ENCODE measurements at regions not wholly inside any gene's neighbourhood (a gene's known extent, or its start where the extent isn't known, plus 50 kb on each side); places are given as distances from the start of the nearest gene placed in this dataset.
"Not testable (repeated sequence)": the region's sequence is repeated elsewhere in the genome, so short reads cannot be mapped to it uniquely, and the experiment has no call there.

DNA sequence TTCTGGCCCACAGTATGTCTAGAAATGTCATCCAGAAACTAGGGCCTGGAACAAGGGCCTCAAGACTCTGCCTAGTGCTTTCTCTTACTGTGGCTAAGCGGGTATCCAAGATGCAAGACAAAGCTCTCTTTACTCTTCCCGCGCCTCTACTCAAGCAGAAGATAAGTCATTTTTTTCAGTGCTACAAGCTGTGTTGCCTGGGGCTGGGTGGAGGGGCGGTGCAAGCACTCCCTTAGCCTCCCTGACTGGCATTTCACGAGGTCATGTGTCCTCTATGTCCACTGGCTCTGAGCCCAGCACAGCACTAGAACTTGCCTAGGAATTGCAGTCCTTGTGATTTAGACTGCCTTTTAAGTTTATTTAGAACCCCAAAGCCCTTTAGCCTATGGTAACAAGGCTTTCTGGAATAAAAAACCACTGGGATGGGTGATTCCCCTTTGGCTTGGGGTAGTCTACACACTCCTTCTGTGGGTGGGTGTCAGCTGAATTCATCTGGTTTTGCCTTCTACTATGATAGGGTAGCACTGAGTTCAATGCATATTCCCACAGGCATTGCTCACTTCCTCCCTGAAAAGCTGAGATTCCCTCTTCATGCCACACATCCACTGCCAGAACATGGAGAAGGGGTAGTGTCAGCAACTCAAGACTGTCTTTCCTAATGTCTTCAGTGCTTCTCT is 371.8 kb upstream of the KCND2 start:
- H3K27me3 ChIP-seq (ENCODE audit: low read depth), result no peaks in the 10 kb centered on the region
- DNase-seq, result no peak
- no peak overlapping the region for H3K4me3 ChIP-seq
- H3K9me3 ChIP-seq (replicated peaks), result peaks cover 19% of the 10 kb centered on the region
- no peak for TF ChIP-seq CTCF (IDR thresholded peaks at IDR 0.05; ENCODE audit: borderline replicate concordance)
- intact Hi-C loops (cut with micrococcal nuclease), result no loop called here
- H3K36me3 ChIP-seq, result no peaks in the 10 kb centered on the region
- H3K27ac ChIP-seq (replicated peaks), result no peak overlapping the region
- no peaks in the 10 kb centered on the region for H3K4me1 ChIP-seq

DNA sequence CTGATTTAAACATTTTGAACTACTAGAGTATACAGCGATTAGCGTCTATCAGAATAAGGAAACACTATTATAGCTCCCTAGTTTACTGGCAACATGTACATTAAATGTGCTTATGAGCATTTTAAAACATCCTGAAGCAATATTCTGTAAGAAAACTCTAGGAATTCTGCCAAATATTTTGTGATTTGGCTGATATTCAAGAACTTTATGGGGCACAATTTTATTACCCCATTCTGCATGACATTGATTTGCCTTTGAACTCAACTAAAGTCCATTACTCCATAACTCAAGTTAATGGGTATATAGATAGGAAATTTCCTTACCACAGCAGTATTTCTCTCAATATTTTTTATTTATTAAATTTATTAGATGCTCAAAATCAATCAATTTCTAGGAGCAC is 369.9 kb upstream of the KCND2 start:
- no peaks in the 10 kb centered on the region for H3K27me3 ChIP-seq (ENCODE audit: low read depth)
- no peak overlapping the region for H3K4me3 ChIP-seq
- DNase-seq, result no peak
- intact Hi-C loops (cut with micrococcal nuclease), result no loop called here
- H3K27ac ChIP-seq (replicated peaks), result no peak overlapping the region
- TF ChIP-seq CTCF (IDR thresholded peaks at IDR 0.05; ENCODE audit: borderline replicate concordance), result no peak
- peaks cover 10% of the 10 kb centered on the region for H3K9me3 ChIP-seq (replicated peaks)
- no peaks in the 10 kb centered on the region for H3K36me3 ChIP-seq
- no peaks in the 10 kb centered on the region for H3K4me1 ChIP-seq

- no peak overlapping the region for H3K27ac ChIP-seq (replicated peaks)
- no peaks in the 10 kb centered on the region for H3K27me3 ChIP-seq (ENCODE audit: low read depth)
- no peak for DNase-seq
- TF ChIP-seq CTCF (IDR thresholded peaks at IDR 0.05; ENCODE audit: borderline replicate concordance), result no peak
- no peak overlapping the region for H3K4me3 ChIP-seq
- H3K9me3 ChIP-seq (replicated peaks), result peaks cover 12% of the 10 kb centered on the region
- H3K36me3 ChIP-seq, result no peaks in the 10 kb centered on the region
- no peaks in the 10 kb centered on the region for H3K4me1 ChIP-seq
- intact Hi-C loops (cut with micrococcal nuclease), result no loop called here
Measured at GRCh38 chr7:119905495-119905894, 367.5 kb upstream of the KCND2 start.

- Histone ChIP-seq H3K36me3 (no peaks in the 10 kb centered on the region), H3K4me1 (no peaks in the 10 kb centered on the region), H3K9me3 (replicated peaks) (peaks cover 25% of the 10 kb centered on the region), H3K27me3 (ENCODE audit: low read depth) (no peaks in the 10 kb centered on the region), H3K27ac (replicated peaks) (no peak overlapping the region), H3K4me3 (no peak overlapping the region)
- intact Hi-C loops (cut with micrococcal nuclease), result no loop called here
- TF ChIP-seq CTCF (IDR thresholded peaks at IDR 0.05; ENCODE audit: borderline replicate concordance), result no peak
- DNase-seq, result no peak
Measured at GRCh38 chr7:119908948-119909347, 364.0 kb upstream of the KCND2 start.

DNA sequence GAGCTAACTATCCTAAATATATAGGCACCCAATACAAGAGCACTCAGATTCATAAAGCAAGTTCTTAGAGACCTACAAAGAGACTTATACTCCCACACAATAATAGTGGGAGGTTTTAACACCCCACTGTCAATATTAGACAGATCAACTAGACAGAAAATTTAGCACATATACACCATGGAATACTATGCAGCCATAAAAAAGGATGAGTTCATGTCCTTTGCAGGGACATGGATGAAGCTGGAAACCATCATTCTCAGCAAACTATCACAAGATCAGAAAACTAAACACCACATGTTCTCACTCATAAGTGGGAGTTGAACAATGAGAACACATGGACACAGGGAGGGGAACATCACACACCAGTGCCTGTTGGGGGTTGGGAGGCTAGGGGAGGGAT is 358.9 kb upstream of the KCND2 start:
- H3K9me3 ChIP-seq (replicated peaks), result peaks cover 38% of the 10 kb centered on the region
- intact Hi-C loops (cut with micrococcal nuclease); H3K4me3 ChIP-seq; H3K27me3 ChIP-seq (ENCODE audit: low read depth); DNase-seq; H3K27ac ChIP-seq (replicated peaks); H3K36me3 ChIP-seq; H3K4me1 ChIP-seq: not testable (repeated sequence)

DNA sequence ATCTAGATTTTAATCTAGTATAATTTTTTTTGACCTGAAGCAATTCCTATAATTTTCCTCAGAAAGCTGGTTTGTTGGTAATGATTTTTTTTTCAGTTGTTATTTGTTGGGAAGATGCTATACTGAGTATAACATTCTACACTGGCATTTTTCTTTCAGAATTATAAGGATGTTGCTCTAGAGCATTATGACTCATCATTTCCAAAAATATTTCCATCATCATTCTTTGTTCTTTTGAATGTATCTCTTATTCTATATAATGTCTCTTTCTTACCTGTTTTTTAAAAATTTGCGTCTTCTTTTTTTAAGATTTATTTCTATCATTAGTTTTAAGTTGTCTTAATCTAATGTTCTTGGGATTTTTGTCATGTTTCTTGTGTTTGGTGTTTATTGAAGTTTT is 356.5 kb upstream of the KCND2 start:
- no peak overlapping the region for H3K27ac ChIP-seq (replicated peaks)
- H3K36me3 ChIP-seq, result no peaks in the 10 kb centered on the region
- H3K27me3 ChIP-seq (ENCODE audit: low read depth), result no peaks in the 10 kb centered on the region
- no peak overlapping the region for H3K4me3 ChIP-seq
- no peak for DNase-seq
- intact Hi-C loops (cut with micrococcal nuclease), result no loop called here
- no peak for TF ChIP-seq CTCF (IDR thresholded peaks at IDR 0.05; ENCODE audit: borderline replicate concordance)
- no peaks in the 10 kb centered on the region for H3K4me1 ChIP-seq
- peaks cover 23% of the 10 kb centered on the region for H3K9me3 ChIP-seq (replicated peaks)
